ENCODE measurements at regions not wholly inside any gene's neighbourhood (a gene's known extent, or its start where the extent isn't known, plus 50 kb on each side); places are given as distances from the start of the nearest gene placed in this dataset.

- in situ Hi-C loops (cut with MboI; ENCODE audit: low sequenced_read_pairs): no loop called here
These were observed 88.6 kb downstream of the B3GNT2 start for GRCh38 chr2:62284471-62284870.

GRCh38 chr2:62283147-62283546 lies 87.2 kb downstream of the B3GNT2 start:
- in situ Hi-C loops (cut with MboI; ENCODE audit: low sequenced_read_pairs): no loop called here

- in situ Hi-C loops (cut with MboI; ENCODE audit: low sequenced_read_pairs): no loop called here
These were observed 85.7 kb downstream of the B3GNT2 start for GRCh38 chr2:62281663-62282062.

DNA sequence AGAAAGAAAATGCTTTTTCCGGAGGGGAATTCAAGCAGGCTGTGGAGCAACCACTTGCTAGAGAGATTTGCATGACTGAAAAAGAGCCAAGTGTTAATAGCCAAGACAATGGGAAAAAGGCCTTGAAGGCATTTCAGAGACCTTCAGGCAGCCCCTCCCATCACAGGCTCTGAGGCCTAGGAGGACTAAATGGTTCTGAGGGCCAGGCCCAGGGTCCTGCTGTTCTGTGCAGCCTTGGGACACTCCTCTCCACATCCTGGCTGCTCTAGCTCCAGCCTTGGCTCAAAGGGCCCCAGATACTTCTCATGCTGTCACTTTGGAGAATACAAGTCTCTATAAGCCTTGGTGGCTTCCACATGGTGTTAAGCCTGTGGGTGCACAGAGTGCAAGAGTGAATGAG lies 81.8 kb downstream of the B3GNT2 start:
- in situ Hi-C loops (cut with MboI; ENCODE audit: low sequenced_read_pairs): no loop called here

Data from HL-60/S4 (cell line).